ENCODE measurements at regions not wholly inside any gene's neighbourhood (a gene's known extent, or its start where the extent isn't known, plus 50 kb on each side); places are given as distances from the start of the nearest gene placed in this dataset.

- no peak for DNase-seq
Measured at GRCh38 chr4:96841801-96842200, 1001.9 kb downstream of the PDHA2 start.

DNA sequence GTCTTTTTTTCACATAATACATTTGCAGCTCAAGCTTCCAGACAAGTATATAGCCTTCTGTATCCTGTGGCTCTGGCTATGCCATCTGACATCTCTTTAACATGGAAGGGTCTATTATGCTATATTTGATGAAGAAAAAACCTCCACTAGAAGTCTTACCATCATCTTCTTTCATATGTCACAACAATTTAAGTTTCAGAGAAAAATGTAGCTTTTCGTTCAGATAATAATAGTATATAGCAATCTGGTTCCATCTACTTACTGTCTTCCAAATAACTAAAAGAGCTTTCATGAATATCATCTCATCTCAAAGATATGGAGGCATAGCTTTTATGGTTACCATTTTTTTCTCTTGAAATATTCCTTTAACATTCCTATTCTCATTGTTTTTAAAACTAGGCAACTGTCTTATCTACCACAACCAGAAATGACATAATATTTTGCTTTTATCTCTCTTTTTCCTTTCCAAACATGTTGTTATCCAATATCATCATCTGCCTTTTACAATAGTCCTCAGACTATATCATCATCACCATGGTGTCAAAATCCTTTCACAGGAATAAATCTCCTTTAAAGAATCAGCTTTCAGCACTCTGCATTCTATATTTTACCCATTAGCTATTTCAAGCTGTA is 1005.1 kb downstream of the PDHA2 start:
- no peak for DNase-seq

DNA sequence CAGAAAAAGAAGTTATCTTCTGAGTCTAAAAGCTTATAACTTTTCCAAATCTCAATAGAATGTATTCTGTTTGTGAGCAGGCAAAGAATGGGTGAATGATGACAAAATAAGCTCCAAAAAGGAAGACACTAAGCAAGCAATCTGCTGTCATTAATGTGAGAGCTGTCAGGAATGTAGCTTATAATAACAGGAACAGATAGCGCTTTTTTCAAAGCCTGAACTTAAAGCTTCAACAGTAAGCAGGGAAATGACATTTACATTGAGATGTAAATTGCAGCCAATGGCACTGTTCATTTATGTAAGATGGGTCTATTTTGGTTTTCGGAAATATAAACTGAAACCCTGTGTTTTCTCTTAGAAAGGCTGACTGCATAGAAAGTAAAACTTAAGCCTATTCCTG is 1005.9 kb downstream of the PDHA2 start:
- no peak for DNase-seq

DNA sequence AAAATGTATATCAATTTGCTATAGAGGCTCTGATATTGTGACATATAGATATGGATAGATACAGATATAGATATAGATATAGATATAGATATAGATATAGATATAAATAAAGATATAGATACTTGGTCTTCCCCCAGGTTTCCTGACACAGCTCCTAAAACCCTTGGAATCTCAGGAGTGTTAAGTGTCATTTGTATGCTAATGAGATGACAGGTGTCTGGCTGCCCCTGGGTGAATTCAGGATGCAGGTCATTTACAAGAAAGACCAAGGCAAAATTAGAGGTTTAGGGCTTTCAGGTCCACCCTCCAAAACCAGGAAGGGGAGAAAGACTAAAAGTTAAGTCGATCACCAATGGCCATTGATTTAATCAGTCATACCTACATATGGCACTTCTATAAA is 1034.8 kb downstream of the PDHA2 start:
- no peak for DNase-seq

DNA sequence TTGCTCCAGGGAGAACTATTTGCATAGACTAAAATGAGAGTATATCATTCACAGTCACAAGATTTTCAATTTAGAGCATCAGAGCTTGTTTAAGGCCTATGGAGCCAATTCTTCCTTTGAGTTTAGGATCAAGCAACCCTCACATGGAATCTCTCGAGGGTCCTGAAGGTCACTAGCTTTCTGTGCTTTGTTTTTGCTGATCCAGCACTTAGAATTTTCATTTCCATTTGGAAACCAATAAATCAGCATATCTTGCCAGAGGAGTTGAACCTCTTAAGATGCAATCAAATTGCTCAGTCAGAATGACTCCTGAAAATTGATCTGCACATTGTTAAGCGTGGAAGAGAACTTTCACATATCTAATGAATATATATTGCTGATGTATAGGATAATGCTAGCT is 1039.6 kb downstream of the PDHA2 start:
- DNase-seq: no peak

GRCh38 chr4:96887857-96888256 is 1048.0 kb downstream of the PDHA2 start:
- no peak for DNase-seq

DNA sequence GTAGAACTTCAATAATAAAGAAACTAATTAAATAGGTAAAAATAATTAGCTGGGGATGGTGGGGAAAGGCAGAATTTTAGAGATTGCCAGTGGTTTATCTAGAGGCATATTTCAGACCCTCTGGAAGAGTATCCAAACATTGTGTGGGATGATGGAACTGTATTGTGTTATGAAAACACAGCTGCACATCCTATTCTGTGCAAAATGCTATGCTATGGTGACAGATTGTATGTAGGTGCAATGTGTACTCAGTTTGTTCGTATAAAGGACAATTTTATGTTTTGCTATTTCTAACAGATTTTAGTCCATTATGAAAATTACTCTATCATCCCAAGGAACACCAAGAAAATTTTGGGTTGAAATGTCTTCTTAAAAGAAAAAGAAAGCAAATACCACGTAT is 1054.7 kb downstream of the PDHA2 start:
- no peak for DNase-seq

- no peak for DNase-seq
Measured at GRCh38 chr4:96895826-96896225, 1055.9 kb downstream of the PDHA2 start.

DNA sequence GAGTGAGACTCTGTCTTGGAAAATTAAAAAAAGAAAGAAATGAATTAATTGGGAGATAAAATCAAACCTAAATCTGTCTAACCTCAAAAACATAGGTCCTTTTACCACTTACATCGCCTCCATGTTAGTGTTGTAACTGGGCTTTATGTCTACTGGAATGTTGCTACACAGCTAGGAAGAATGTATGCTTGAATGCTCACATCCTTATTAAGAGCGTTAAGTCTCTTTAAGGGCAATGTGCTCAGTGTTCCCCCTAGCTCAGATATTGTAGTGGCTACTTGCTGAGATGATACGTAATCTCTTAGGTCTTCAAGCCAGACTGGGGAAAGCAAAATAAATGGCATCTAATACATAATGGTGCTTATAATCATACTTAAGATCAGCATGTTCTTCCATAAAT is 1072.8 kb downstream of the PDHA2 start:
- no peak for DNase-seq

GRCh38 chr4:96913441-96914080 is 1073.7 kb downstream of the PDHA2 start:
- no peak for DNase-seq

DNA sequence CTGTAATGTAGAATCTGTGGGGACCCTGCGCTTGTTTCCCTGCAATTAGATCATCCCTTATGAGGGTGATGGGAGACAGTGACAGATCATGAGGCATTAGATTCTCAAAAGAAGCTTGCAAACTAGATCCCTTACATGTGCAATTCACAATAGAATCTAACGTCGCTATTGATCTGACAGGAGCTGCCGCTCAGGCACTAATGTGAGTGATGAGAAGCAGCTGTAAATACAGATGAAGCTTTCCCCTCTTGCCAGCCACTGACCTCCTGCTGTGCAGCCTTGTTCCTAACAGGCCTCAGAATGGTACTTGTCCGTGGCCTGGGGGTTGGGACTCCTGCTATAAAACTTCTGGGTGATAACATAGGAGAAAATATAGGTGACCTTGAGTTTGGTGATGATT is 1076.8 kb downstream of the PDHA2 start:
- peak; percentile 77 for DNase-seq

DNA sequence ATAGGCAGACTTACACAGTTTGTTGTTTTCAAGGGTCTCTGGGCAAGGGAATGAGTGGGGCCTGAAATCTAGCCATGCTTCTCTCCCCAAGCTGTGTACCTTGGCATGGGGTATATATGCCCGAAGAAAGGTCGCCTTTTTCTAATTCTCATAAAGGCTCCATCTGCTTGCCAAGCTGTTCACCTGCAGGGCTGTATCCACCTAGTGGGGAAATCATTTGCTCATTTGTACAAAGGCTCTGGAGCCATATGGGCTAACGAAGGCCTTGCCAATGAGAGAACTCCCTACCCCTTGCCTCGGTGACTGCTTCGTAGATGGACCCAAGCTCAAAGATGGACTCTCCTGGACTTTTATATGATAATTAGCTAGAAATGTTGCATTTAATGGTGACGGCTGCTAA is 1097.0 kb downstream of the PDHA2 start:
- DNase-seq: no peak

GRCh38 chr4:96946552-96946951 is 1106.7 kb downstream of the PDHA2 start:
- DNase-seq: no peak

DNA sequence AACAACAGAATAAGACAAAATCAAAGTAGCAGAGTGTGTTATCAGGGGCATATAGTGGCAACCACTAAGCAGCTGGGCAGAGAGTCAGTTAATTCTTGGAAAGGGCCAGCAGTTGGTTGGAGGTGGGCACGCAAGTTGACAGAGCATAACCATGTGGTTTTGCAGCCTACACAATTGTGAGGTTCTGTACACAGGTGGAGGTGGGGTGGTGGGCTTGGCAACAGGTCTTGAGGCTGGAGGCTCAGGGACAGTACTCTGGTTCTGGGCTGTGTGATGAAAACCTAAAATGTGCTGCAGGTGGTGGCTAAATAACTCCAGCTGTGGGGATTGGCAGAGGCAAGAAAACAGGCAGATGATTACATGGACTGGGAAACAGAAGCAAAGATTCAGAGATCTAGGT is 1112.7 kb downstream of the PDHA2 start:
- no peak for DNase-seq

GRCh38 chr4:96955226-96955625 is 1115.3 kb downstream of the PDHA2 start:
- DNase-seq: no peak

DNA sequence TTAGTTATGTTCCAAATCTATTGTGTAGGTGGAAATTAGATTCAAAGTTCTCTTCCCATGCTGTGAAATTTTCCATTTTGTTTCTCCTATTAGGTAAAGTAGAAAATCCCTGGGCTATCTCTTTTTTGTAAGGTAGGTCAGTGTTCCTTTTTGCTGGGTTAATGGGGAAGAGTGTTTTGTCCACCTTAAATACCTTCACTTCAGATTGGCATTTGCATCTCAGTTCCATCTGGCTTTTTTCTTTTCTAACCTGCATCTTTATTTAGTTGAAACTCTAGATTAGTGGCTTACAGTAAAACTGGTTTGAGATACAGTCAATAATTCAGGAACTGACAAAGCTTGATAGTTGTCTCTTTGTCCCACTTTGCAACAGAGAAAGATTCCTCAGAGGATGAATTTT is 1115.8 kb downstream of the PDHA2 start:
- no peak for DNase-seq

- DNase-seq: no peak
Measured at GRCh38 chr4:96969455-96969854, 1129.6 kb downstream of the PDHA2 start.

DNA sequence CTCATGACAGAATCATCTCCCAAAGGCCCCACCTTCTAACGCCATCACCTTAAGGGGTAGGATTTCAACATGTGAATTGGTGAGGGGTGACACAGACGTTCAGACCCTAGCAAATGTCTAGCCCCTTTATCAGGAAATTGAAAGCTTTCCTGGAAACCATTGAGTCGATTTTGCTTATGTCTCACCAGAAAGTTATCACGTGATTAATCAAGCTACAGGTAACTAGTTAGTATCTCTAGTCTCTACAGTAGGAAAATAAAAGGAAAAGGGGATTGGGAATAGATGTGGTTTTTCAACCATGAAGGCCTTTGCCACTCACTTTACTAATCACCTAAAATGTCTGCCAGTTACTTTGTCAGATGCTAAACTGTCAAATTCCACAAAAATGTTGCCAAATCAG is 1133.0 kb downstream of the PDHA2 start:
- no peak for DNase-seq

DNA sequence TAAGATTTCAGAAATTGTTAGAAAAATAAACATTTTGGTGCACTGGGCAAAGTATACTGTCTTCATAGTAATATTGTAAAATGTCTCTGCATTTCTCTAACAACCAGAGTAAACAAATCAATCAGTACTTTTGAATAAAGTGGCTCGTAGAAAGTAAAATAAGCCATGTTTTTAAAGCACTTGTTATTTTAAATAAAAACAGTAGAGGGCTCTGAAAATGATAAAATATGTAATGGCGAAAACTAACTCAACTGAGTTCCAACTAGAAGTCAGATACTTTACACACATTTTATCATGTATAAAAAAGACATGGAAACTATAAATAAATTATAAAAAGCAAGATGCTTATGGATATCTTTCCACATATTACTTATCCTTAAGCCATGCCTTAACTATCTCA is 1134.4 kb downstream of the PDHA2 start:
- DNase-seq: no peak

DNA sequence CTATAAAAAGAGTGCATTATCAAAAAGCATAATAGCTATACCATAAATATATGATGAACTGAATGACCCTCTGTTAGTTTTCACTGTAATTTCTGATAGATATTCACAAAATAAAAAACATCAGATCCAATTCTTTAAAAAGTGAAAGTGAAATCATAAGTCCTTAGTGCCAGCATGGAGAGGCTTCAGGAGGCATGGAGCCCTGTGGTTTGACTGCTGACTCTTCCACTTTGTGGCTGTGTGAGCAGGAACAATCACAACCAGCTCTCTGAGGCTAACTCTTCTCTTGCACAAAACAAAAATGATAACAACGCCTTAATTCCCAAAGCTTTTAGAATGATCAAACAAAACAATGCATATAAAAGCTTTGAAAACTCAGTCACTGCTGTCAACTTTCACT is 1143.9 kb downstream of the PDHA2 start:
- DNase-seq: no peak

GRCh38 chr4:96986816-96987215 is 1146.9 kb downstream of the PDHA2 start:
- DNase-seq: no peak

- no peak for DNase-seq
Measured at GRCh38 chr4:96991083-96991482, 1151.2 kb downstream of the PDHA2 start.

DNA sequence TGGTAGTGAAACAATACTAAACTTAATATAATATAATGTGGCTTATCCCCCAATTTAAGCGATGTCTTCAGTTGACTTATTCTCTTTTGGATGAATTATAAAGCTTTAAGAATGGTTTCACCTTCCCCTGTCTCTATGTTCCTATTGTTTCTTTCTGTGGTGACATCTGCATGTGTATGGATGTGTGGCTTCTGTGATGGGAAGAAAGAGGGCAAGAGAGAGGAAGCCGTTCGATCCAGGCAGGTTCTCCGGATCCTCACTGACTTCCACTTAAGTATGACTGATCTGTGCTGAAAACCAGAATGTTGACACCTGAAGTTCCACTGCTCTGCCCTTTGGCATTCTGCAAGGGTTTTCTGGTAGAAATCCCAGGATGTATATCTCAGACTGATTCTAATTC is 1150.8 kb downstream of the STPG2 start:
- DNase-seq: no peak

DNA sequence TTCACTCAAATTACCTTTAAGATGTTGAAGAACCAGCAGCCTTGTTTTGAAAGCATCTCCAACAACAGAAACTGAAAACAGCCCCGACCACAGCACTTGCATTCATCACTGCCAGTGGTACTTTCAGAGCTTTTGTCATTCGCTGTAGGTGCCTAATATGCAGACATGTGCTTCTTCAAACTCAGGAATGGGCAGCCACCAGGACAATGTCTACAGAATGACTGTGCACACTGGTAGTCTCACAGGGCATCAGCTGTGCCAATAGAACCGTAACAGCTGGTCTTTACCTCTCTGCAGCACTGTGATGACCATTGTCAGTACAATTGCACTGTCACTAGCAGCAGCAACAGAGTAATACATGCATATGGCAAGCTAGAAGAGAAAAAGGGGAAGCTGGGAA is 1149.7 kb downstream of the STPG2 start:
- no peak for DNase-seq

GRCh38 chr4:97003715-97004114 is 1139.6 kb downstream of the STPG2 start:
- DNase-seq: no peak
